ENCODE measurements at regions not wholly inside any gene's neighbourhood (a gene's known extent, or its start where the extent isn't known, plus 50 kb on each side); places are given as distances from the start of the nearest gene placed in this dataset.

- TF ChIP-seq SUZ12 (IDR thresholded peaks at IDR 0.05) (no peak), TARDBP (IDR thresholded peaks at IDR 0.05) (no peak), LEF1 (IDR thresholded peaks at IDR 0.05; ENCODE audit: borderline replicate concordance) (no peak), ELF4 (IDR thresholded peaks at IDR 0.05) (no peak), CTBP1 (IDR thresholded peaks at IDR 0.05; ENCODE audit: borderline replicate concordance) (no peak), L3MBTL2 (conservative IDR thresholded peaks at IDR 0.05) (no peak), NFRKB (IDR thresholded peaks at IDR 0.05) (no peak), FOXK2 (IDR thresholded peaks at IDR 0.05) (no peak), SP1 (IDR thresholded peaks at IDR 0.05) (no peak), ARNT (IDR thresholded peaks at IDR 0.05) (no peak), ZNF384 (IDR thresholded peaks at IDR 0.05) (no peak), FOXM1 (IDR thresholded peaks at IDR 0.05; ENCODE audit: borderline replicate concordance) (no peak), BHLHE40 (IDR thresholded peaks at IDR 0.05; ENCODE audit: borderline replicate concordance) (no peak), FOXA1 (IDR thresholded peaks at IDR 0.05) (no peak)
These were observed 456.9 kb upstream of the LRRC7 start for GRCh38 chr1:69110851-69111250.

All from HEK293T (cell line).